ENCODE measurements at regions not wholly inside any gene's neighbourhood (a gene's known extent, or its start where the extent isn't known, plus 50 kb on each side); places are given as distances from the start of the nearest gene placed in this dataset.
"Not testable (repeated sequence)": the region's sequence is repeated elsewhere in the genome, so short reads cannot be mapped to it uniquely, and the experiment has no call there.

- no peak for DNase-seq
These were observed 67.3 kb upstream of the VCAN start for GRCh38 chr5:83404182-83404716.

GRCh38 chr5:83405662-83406061 is 65.9 kb upstream of the VCAN start:
- no peak for DNase-seq

- DNase-seq, result no peak
These were observed 64.6 kb upstream of the VCAN start for GRCh38 chr5:83406906-83407305.

- DNase-seq, result no peak
These were observed 63.6 kb upstream of the VCAN start for GRCh38 chr5:83407931-83408330.

- DNase-seq, result no peak
These were observed 62.8 kb upstream of the VCAN start for GRCh38 chr5:83408719-83409118.

GRCh38 chr5:83409776-83410175 is 61.8 kb upstream of the VCAN start:
- not testable (repeated sequence) for DNase-seq

- not testable (repeated sequence) for DNase-seq
These were observed 61.2 kb upstream of the VCAN start for GRCh38 chr5:83410319-83410718.

- DNase-seq, result no peak
These were observed 56.9 kb upstream of the VCAN start for GRCh38 chr5:83414601-83415000.

- DNase-seq, result no peak
These were observed 53.7 kb upstream of the VCAN start for GRCh38 chr5:83417884-83418283.

GRCh38 chr5:83418356-83419321 is 52.9 kb upstream of the VCAN start:
- peak; percentile 7 for DNase-seq

Measured in SHP77 treated with DMSO at 0.1 percent for 48 hours (cell line).